SK-N-DZ (cell line): ENCODE measurements at regions not wholly inside any gene's neighbourhood (a gene's known extent, or its start where the extent isn't known, plus 50 kb on each side); places are given as distances from the start of the nearest gene placed in this dataset.

ENCODE experiments used
- DNase-seq: peaks from one replicate; pipeline ENCODE4 v3.0.0-alpha.2; 2015; ENCODE audit warnings: low spot score

DNA sequence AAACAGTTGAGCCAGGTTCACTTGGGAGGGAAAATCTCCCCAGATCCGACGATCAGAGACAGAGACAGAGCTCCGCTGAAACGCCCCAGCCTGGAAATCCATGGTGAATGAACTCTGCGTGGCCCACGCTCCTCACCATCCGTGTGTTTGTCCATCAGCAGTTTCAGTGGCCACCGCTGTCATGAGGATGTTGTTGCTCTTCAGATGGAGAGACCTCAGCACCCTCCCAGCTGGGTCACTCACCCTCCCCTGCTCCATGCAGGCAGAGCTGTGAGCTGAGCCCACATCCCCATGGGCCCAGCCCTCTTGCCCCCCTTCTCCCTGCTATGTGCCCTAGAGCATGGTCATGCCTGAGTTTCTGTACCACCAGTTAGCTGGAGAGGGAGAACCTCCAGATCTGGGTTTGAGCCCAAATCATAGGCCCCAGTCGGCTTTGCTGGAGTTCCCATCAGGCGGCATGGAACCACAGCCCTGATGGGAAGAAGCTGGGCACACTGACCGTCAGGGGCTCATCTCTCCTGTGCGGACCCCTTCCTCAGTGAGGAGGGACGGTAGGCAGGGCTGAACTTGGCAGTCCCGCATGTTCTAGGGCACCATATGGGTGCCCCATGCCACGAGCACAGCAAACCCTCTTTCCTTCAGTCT lies 154.4 kb upstream of the COL5A1 start:
- DNase-seq: no peak

DNA sequence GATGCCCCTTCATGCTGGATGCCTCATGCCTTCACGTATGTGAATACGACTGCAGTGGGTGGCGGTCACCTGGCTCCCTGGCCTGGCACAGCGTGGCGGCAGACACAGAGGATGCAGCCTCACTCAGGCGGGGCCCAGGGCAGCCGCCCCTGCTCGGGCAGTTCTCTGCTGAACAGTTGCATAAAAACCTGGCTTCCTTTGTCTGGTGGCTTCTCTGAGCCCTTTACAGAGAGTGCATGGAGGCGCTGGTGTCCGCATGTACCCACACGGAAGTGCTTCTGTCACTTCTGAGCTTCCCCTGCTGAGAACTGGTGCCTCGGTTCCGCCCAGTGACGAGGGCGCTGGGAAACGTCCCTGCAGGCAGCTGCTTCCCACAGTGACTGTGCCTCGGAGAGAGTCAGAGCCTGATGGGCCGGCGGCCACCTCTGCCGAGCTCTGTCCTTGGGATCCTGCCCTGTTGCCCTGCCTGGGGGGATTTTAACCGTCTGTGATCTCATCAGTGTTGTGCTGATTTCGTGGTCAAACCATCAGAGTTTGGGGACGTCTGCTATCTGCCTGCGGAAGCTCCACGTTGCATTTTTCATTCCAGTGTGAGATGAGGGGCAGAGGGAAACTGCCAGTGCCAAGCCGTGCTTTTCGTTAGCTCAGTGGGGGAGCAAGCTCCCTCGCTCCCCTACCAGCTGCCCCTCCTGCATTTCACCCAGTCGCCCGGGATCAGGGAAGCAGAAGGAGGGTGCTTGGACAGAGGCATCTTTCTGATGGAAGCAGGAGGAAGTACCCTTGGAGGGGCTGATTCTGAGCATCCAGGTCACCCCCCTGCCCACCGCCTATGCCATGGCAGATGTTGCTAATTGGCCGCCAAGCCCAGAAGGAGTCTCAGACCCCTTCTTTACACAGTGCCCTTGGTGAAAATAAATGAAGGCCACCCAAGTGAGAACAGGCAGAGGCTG lies 153.0 kb upstream of the COL5A1 start:
- DNase-seq: no peak

DNA sequence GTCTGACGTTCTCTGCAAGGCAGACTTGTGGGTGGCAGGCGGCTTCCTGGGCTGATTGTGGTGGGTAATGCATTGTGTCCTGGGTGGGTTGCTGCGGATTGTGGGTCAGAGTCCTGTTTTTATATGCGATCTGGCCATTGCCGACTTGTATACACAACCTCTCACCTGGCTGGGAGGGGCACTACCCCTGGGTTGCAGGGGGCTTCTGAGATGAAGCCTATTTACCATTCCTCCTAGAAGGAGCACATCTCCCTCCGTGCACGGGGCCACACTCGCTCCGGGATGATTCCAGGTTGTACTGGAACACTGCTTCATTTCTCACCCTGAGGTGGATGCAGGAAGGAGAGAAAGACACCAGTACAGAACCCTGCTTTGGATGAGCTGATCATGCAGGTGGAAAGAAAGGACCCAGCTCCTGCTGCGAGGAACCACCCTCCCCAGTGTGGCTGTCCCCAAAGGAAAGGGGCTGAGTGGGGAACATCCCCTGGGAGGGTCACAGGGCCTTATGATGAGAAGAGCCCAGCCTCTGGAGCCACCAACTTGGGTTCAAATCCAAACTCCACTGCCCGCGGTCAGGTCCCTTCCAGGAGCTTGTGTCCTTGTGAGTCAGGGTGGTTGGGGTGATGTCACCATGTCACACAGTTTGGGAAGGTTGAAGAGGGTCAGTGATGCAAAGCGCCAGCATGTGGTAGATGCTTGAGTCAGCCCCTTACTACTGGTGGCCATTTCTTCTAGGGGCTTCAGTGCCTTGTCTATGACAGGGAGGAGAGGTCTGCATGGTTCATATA lies 151.8 kb upstream of the COL5A1 start:
- DNase-seq: no peak

DNA sequence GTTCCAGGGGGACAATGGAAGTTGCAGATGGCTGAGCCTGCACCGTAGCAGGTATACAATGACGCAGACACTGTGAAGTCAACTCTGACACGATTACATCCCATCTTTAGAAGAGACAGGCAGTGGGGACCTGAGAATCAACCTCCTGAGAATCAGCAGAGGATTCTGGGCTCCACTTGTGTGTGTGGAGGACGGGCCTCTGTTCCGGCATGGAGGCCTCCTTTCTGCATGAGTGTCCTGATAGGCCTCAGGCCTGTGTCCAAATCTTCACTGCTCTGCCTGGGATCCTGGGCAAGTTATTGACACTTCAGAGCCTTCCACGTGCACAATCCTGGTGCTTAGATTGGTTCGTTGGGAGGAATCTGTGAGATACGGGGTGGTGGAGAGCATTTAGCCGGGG lies 151.2 kb upstream of the COL5A1 start:
- no peak for DNase-seq

DNA sequence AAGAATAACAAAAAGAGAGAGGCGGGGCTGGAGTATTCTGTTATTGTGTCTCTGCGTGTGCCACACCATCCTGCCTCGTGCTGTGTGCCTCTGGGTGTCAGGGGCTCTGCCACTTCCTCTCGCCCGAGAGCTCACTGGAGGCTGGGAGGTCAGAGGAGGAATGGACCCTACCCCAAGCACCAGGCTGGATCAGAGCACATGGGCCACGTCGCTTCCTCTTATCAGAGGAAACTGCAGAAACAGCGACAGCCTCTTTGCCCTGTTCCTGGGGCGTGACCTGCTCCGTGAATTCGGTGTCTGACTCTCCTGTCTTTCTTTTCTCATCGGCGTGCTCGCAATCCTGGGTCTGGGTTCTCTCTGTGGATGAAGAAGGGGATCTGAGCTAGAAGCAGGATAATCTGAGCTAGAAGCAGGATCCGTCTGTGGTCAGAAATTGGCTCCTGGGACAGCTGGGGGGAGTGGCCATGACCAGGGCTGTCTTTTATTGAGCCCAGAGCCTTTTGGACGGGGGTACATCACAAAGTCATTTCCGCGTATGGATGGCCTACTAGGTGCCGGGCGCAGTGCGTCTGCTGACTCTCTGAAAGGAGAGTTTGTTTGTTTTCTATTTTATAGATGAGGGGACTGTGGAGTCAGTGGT lies 150.3 kb upstream of the COL5A1 start:
- no peak for DNase-seq

DNA sequence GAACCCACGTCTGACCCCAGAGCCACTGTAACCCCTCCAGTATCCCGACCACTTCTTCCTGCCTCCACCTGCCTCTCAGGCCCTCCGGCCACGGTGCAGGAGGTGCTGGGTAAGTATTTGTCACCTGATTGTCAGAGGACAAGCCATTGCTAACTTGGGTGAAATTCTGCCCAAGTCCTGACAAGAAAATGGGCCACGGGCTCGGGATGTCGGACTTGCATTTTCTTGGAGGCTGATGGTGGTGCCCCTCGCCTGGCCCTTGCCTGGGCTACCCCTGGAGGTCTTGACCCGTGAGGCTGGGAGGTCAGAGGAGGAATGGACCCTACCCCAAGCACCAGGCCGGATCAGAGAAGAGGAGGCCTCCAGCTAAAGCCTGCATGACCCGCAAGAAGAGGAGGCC lies 149.7 kb upstream of the COL5A1 start:
- no peak for DNase-seq

DNA sequence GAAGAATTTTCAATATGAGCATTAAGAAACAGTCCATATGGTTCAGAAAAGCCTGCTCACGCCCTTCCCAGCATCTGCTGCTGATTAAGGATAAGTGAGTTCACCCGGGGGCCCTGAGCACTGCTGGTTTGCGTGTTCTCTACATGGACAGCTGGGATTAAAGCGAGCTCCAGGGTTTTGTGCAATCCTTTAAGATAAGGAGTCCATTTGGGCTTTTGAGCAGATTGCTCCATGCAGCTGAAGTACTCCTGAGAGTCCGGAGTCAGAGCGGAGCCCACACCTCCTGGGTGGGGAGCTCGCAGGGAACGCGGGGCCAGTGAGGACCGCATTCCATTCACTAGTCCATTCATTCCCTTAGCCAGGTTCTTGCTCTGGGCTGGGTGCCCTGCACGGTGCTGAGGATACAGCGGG lies 149.3 kb upstream of the COL5A1 start:
- peak; percentile 17 for DNase-seq

DNA sequence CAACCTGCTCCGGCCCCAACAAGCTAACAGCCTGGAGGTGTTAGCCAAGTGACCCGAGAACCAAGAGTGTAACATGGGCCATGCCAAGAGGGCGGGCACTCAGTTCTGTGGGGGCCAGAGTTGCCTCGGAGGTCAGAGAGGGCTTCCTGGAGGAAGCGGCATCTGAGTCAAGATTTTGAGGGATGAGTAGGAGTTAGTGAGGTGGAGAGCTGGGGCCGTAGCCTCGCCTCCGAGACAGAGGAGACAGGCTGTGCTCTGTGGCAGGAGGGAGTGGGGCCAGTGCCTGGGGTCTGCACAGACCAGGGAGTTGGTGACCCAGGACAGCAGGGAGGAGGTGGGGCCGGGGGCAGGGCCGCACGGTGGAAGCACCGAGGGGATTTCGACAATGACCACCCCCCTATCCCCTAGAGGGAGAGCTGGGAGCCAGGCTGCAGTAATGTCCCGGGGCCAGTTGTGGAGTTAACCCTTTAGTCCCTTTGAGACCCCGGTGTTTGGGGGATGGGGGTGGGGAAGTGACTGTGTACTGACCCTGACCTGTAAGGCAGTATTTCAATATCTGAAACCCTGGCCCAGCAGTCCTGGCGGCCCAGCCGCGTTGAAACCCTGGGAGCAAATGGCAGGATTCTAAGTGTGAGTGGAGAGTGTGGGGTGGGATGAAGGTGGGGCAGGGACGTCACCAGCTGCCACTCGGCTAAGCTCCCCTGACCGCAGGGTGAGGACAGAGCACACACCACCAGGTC lies 148.7 kb upstream of the COL5A1 start:
- DNase-seq: no peak

DNA sequence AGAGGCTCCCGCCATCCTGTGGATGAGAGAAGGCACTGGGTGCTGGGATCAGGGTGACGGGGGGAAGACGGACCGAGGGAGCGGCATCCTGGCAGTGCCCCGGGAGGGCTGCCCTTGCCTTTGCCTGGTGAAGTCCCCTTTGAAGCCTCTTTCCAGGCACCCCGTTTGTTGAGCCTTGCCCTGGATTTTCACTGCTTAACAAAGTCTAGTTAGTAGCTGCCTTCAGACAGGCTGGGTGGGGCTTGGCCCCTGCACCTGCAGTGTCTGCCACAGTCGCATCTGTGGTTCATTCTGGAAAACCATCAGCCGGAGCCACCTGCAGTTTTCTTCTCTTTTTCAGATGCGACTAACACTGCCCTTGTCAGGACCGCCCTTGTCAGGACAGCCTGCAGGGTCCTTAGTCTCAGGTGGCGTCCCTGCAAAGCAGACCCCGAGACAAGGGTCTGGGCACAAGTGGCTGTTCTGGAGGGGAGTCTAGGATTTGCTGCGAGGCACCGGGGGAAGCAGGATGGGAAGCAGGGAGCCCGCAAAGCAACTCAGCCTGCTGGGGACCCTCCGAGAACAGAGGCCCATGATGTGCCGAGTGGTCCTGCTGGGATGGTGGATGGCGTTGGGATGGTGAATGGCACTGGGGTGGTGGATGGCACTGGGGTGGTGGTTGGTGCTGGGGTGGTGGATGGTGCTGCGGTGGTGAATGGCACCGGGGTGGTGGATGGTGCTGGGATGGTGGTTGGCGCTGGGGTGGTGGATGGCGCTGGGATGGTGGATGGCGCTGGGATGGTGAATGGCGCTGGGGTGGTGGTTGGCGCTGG lies 147.9 kb upstream of the COL5A1 start:
- DNase-seq: no peak

DNA sequence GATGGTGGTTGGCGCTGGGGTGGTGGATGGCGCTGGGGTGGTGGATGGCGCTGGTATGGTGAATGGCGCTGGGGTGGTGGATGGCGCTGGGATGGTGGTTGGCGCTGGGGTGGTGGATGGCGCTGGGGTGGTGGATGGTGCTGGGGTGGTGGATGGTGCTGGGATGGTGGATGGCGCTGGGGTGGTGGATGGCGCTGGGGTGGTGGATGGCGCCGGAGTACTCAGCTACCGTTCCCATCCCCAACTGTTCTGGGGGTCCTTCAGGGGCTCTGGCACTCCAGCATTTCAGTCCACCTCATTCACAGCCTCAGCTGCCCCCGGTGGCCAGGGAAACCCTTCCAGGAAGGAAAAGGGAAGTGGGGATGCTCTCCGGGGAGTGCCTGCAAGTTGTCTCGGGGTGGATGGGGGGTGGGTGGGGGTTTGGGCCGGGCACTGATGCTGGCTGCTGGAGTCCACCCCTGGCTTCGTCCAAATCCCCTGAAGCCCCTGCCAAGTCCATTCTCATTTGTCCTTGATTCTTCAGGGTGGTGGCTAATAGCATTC lies 147.3 kb upstream of the COL5A1 start:
- DNase-seq: no peak

DNA sequence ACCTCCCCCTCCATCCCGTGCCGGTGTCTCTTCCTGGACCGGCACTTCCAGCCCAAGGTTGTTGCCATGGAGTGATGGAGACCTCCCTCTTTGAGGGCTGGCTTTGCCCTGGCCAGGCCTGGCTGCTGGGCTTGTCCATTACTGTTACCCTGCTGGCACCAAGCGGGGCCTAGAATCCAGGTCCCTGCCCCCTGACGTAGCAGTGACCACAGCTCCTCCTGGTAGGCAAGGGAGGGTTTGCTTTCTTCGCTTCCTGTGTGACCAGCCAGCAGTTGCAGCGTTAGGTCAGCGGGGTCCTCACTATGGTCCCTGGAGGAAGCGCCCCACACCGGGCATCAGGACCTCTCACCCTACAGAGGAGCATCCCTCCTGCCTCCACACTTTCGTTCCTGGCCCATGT lies 146.7 kb upstream of the COL5A1 start:
- DNase-seq: no peak

DNA sequence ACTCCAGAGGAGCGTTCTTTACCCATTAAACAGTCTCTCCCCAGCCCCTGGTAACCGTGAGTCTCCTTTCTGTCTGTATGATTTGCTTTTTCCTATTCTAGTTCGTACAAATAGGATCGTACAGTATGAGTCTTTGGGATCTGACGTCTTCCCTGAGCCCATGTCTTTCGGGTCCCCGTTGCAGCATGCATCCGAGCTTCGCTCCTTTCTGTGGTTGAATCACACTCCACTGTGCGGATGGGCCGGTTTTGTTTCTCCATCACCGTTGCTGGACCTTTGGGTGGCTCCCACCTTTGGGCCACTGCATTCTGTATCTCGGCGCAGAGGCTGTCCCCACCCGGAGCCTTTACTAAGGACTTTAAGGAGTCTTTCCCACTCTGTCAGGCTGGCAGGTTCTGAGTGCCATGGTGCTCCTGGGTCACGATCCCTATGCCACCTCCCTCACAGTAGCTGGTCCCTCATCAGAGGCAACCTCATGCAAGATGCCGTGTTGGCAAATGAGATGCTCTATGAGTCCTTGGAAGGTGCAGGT lies 145.7 kb upstream of the COL5A1 start:
- DNase-seq: no peak

DNA sequence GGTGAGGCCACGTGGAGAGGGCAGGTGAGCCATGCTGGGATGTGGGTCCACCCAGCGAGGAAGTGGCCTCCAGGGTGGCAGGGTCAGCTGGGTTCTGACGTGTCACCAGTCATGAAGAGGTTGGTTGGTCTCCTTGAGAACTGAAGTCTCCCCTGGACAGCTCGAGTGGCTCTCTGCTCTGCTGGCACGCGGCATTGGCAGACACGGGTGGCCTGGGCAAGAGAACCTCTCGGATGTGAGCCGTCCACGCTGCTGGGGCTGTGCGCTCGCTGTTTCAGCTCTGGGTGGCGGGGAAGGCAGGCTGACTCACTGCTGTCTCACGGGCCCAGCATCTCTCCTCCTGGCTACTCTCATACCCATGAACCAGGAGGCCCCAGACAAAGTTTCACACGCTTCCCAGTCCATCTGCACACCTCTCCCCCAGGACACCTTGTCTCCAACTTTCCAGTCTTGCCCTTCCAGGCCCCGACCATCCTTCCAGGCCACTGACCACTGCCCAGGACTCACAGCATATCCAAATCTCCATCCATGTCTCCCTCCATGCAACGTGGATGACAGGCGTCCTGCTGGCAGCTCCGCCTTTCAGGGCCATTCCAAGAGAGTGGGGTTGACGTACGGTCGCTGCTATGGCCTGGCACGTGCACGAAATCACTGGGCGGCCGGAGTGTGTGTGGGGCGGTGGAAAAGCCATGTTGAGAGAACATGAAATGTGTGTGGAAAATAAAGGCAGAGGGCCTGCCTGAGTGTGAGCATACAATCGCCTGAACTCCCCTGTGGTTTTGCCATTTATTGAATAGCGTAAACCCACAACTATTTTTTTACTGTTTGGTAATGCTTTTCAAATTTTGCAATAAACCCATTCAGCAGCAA lies 145.0 kb upstream of the COL5A1 start:
- DNase-seq: no peak

DNA sequence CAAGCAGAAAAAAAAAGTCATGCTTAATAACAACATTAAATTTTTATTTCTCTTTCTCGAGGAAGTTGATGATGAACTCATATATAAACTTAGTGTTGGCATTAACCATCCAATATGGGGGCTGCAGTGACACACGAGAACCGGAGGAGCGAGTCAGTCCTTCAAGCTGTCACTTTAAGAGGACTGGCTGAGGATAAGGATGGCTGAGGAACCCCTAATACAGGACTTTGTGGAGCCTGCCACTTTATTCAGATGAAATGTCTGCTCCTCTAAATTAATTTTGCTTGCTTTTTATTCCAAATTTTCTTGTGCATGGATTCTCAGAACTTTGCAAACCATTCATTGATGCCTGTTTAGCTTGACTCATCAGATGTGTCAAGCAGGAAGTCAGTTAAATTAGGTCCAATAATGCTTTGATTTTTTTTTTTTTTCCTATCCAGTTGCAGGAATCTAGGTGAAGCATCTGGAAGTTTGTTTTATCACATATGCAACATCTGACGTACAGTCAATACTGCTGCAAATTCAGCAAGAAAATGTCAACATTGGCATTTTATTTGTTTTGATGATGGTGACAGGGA lies 144.2 kb upstream of the COL5A1 start:
- DNase-seq: no peak

DNA sequence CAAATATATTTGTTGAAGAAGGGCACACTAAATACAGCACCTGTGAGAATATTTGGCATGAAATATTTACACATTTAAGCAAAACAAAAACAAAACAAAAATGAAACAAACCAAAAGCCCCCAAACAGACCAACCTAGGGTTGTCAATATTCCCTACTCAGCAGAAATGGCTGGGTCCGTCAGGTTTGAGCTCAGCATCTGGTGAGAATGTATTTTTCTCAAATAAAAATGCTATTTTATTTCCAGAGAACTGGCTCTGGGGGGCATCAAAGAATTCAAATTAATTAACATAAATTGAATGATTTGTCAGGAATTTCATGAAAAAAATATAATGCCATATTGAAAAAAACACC lies 142.8 kb upstream of the COL5A1 start:
- no peak for DNase-seq

DNA sequence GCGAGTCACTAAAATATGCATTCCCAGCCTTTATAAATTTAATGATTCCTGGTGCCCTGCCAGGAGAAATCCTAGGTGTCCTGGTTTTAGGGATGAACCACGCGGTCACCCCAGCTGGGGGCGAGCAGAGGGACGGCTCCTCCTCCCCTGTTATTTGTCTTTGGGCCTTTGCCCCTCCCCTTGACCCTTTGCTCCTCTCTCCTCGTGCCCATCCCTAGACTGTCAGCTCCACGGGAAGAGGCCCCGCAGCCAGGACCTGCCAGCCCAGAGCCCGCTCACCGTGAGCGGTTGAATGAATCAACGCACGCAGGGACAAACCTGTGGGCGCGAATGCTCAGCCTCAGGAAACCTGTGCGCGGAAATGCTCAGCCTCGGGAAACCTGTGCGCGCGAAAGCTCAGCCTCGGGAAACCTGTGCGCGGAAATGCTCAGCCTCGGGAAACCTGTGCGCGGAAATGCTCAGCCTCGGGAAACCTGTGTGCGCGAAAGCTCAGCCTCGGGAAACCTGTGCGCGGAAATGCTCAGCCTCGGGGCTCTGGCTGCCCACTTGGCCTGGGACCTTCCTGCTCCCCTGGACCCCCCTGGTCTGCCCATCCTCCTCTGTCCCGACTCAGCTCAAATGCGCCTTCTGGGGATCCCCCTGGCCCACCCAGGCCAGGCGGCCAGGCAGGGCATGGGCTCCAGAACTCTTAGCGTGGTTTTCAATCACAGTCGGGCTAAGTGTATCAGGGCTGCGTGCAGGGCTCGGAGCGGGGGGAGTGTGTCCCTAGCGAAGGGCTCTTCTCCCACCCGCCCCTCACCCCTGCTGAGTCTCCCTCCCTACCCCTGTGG lies 140.5 kb upstream of the COL5A1 start:
- no peak for DNase-seq

DNA sequence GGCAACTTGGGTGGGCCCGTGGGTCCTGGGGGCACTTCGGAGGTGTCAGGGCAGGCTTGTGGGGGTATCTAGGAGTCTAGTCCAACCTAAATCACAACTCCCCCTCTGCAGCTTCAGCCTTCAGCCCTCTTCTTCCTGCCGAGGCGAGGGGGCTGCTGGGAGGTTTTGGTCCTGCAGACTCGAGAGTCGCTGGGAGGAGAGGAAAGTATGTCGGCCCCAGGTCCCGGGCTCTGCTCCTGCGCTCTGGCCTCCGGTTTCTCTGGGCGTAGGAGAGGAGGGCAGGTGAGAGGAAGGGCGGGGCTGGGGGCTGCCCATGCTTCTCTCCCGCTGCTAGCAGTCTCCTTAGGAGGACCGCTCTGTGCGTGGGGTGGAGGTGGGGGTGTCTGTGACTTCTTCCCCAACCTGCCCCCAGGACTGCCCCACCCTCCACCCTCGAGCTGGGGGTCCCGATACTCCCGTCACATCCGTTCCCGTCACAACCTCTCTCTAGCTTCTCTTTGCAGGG lies 139.8 kb upstream of the COL5A1 start:
- no peak for DNase-seq
